Lower leg skin (tissue), 4 donors: ENCODE measurements at regions not wholly inside any gene's neighbourhood (a gene's known extent, or its start where the extent isn't known, plus 50 kb on each side); places are given as distances from the start of the nearest gene placed in this dataset.

Experiments
- DNase-seq, 2 donors: peaks; one replicate each; pipeline ENCODE4 v3.0.0-alpha.2; 2019; ENCODE audit warnings: low spot score in 2 of 2
- H3K4me3 ChIP-seq: fragments of 200-600 bp; sonication (generic); 2 replicates; pipeline ENCODE4 v1.5.1; 2017; ENCODE audit warnings: mild to moderate bottlenecking, low read depth; ENCODE audit not compliant: poor library complexity, severe bottlenecking
- POLR2A ChIP-seq, 2 donors: fragments of 450-650 bp; IDR thresholded peaks; one replicate each; pipeline ENCODE4 v1.6.1; 2016 to 2017; ENCODE audit warnings: antibody characterized with exemption in 2 of 2, mild to moderate bottlenecking in 1 of 2, moderate library complexity in 1 of 2
- WGBS, 2 donors: methylation state at CpG; one replicate each; pipeline ENCODE4 v1.1.5; 2018; 5-methylcytosine and 5-hydroxymethylcytosine counted together
- intact Hi-C: fragments of 100-400 bp; cut with DNase I; formaldehyde crosslinking; loops from one replicate; pipeline ENCODE4 v1.15.0; 2023; ENCODE audit warnings: low total_unique reads
- TF ChIP-seq, protein P1 (sequence below), 3 donors: fragments of 450-650 bp; IDR thresholded peaks; one replicate each; pipeline ENCODE4 v1.5.1; 2016; ENCODE audit warnings: antibody characterized with exemption in 3 of 3, mild to moderate bottlenecking in 3 of 3, moderate library complexity in 2 of 3

DNA sequence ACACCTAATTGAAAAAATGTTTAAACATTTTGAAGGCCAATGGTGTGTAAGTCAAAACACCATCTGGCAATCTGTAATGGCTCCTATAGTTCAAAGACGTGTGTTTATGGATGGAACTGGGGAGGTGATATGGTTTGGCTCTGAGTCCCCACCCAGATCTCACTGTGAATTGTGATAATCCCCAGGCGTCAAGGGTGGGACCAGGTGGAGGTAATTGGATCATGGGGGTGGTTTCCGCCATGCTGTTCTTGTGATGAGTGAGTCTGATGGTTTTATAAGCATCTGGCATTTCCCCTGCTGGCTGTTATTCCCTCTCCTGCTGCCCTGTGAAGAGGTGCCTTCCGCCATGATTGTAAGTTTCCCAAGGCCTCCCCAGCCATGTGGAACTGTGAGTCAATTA, 52.2 kb downstream of the ADRA2C start:
- WGBS, 2 donors: 74 to 76% methylated on average over 4 of the region's 4 CpGs
- no peak for DNase-seq
- no peak for TF ChIP-seq POLR2A (IDR thresholded peaks at IDR 0.05)
- TF ChIP-seq, protein P1, sequence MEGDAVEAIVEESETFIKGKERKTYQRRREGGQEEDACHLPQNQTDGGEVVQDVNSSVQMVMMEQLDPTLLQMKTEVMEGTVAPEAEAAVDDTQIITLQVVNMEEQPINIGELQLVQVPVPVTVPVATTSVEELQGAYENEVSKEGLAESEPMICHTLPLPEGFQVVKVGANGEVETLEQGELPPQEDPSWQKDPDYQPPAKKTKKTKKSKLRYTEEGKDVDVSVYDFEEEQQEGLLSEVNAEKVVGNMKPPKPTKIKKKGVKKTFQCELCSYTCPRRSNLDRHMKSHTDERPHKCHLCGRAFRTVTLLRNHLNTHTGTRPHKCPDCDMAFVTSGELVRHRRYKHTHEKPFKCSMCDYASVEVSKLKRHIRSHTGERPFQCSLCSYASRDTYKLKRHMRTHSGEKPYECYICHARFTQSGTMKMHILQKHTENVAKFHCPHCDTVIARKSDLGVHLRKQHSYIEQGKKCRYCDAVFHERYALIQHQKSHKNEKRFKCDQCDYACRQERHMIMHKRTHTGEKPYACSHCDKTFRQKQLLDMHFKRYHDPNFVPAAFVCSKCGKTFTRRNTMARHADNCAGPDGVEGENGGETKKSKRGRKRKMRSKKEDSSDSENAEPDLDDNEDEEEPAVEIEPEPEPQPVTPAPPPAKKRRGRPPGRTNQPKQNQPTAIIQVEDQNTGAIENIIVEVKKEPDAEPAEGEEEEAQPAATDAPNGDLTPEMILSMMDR (IDR thresholded peaks at IDR 0.05): no peak
- intact Hi-C loops: no loop called here
- no peak overlapping the region for H3K4me3 ChIP-seq

DNA sequence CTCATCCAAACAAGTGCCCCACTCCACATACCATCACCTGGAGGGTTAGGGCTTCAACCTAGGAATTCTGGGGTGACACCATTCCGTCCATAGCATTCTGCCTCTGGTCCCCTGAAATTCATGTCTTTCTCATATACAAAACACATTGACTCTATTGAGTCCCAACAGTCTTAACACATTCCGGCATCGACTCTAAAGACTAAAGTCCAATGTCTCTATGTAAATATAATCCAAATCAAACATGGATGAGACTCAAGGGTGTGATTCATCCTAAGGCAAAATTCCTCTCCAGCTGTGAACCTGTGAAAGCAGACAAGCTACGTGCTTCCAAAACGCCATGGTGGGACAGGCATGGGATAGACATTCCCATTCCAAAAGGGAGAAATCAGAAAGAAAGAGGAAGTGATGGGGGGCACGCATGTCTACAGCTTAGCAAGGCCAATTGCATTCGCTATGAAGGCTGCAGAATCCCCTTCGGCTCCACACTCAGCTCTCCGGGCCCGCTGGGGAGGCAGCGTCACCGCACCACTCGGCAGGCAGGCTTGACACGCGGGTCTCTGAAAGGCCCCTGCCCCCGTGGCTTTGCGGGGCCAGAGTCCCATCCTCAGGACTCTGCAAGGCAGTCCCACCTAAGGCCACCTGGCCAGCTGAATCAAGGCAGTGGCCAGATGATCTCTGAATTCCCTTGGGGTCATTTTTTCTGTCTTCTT, 53.2 kb downstream of the ADRA2C start:
- intact Hi-C loops: no loop called here

DNA sequence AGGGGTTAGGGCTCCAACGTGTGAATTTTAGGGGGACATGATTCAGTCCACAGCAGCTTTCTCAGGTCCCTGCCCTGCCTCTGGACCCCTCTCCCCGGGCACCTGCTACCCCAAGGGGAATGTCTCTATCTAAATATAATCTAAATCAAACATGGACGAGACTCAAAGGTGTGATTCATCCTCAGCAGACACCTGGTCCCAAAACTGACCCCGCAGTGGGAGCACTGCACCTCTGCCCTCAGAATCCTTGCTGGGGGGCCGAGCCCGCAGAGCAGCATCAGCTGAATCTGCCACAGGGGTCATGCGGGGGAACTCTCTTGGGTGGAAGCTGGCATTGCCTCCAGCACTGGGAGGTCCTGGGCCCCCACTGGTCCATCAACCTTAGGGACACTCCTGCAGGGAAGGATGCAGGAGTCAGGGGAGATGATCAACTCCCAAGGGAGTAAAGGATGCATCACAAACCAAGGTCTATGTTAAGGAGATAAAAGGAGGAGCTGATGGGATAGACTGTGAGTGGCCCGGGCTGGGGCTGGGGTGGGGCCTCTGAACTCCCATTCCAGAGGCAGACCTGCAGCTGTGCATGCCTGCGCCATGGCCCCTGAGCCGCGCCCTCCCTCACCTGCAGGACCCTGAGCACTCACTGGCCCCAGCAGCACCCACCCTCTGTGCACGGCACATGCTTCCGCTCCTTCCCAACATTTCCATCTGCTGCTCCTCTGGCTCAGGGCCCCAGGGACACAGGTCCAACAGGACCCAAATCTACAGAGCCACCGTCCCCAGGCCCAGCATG, 54.0 kb downstream of the ADRA2C start:
- 71 to 75% methylated on average over 13 to 14 of the region's 14 CpGs for WGBS, 2 donors
- TF ChIP-seq POLR2A (IDR thresholded peaks at IDR 0.05): no peak
- TF ChIP-seq, protein P1 (IDR thresholded peaks at IDR 0.05): no peak
- DNase-seq: no peak
- intact Hi-C loops: no loop called here
- no peak overlapping the region for H3K4me3 ChIP-seq

More for the DNA sequence above, 53.2 kb downstream of the ADRA2C start:
- TF ChIP-seq, protein P1 (IDR thresholded peaks at IDR 0.05): no peak
- no peak for TF ChIP-seq POLR2A (IDR thresholded peaks at IDR 0.05)
- no peak overlapping the region for H3K4me3 ChIP-seq
- no peak for DNase-seq
- WGBS, 2 donors: 81 to 84% methylated on average over 11 to 17 of the region's 17 CpGs

DNA sequence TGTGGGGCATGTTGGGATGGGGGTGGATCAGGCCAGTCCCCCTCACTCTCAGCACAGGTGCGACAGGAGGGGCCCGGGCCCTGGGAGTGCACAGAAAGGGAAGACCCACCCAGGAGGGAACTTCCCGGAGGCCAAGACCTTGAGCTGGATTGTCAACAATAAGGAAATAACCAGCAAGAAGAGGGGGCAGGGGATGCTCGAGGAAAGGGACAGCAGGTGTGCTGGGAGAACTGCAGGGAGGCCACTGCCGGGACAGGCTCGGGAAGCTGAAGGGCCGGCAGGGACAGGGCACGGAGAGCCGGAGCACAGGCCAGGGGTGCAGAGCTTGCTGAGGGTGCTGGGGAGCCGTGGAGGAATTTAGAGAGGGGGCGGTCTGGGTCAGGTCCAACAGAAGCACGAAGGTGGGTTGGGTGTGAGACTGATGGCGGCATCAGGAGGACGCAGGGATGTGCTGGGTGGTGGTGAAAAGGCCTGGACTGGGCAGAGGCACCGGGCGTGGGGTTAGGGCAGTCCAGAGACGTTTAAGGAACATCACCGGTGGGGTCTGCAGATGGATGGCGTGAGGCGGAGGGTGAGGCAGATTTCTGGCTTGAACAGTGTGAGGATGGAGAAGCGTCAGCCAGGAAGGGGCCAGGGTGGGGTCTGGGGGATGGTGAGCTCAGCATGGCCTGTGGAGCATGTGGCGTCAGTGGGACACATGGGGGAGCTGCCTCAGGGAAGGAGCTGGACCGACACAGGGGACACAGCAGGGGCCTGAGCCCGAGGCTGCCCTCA, 54.8 kb downstream of the ADRA2C start:
- DNase-seq: no peak
- TF ChIP-seq POLR2A (IDR thresholded peaks at IDR 0.05): no peak
- TF ChIP-seq, protein P1 (IDR thresholded peaks at IDR 0.05): no peak
- 69 to 70% methylated on average over 24 of the region's 24 CpGs for WGBS, 2 donors
- intact Hi-C loops: no loop called here
- H3K4me3 ChIP-seq: no peak overlapping the region

DNA sequence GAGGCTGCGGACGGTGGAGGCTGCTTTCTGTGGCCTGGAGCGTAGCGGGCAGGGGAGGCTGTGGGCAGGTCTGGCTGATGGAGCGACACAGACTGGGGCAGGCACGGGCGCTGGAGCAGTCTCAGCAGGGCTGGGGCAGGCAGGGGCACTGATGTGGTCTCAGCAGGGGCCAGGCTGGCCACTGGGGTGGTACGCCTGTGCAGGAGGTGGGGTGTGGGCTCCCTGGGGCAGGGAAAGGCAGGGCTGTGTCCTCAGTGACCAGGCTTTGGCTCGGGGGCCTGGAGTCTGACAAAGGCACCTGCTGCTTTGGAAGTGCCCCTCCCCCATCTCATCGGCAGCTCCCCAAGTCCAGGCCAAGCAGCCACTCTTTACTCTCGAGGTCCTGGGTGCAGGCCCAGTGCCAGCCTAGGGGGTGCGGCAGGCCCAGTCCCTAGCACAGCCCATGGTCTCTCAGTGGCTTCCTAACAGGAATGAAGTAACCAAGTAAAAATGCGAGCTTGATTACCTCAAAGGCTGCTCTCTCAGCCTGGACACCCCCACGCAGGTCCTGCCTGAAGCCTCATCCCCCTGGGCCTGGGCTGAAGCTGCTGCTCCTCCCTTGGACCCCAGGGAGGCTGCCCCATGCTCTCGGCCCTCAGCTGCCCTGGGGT, 55.5 kb downstream of the ADRA2C start:
- intact Hi-C loops: no loop called here
- WGBS, 2 donors: 59 to 69% methylated on average over 11 to 14 of the region's 15 CpGs
- no peak for DNase-seq
- no peak for TF ChIP-seq POLR2A (IDR thresholded peaks at IDR 0.05)
- TF ChIP-seq, protein P1 (IDR thresholded peaks at IDR 0.05): no peak
- no peak overlapping the region for H3K4me3 ChIP-seq
